ENCODE measurements at regions not wholly inside any gene's neighbourhood (a gene's known extent, or its start where the extent isn't known, plus 50 kb on each side); places are given as distances from the start of the nearest gene placed in this dataset.
A peak's percentile ranks its signal among the peaks of the same experiment; 100 is the strongest.
"Not testable (repeated sequence)": the region's sequence is repeated elsewhere in the genome, so short reads cannot be mapped to it uniquely, and the experiment has no call there.

GRCh38 chr14:95620659-95621059 lies 65.6 kb upstream of the TCL1B start (continued):
- no peak for TF ChIP-seq MNT (conservative IDR thresholded peaks at IDR 0.05)

GRCh38 chr14:95623195-95623594 lies 63.0 kb upstream of the TCL1B start:
- Histone ChIP-seq H3K79me2 (ENCODE audit: control insufficient read depth, insufficient read depth, low read length) (no peaks in the 10 kb centered on the region), H3K27ac (ENCODE audit: extremely low read depth, low read depth, low read length) (no peak overlapping the region), H3K4me2 (ENCODE audit: insufficient read depth, low read length) (no peak overlapping the region), H3K9me3 (replicated peaks; ENCODE audit: control insufficient read depth, insufficient read depth, low read depth, low read length) (0 out of 2 replicates have a peak, but pooled peaks cover 3% of the 10 kb centered on the region), H3K9ac (ENCODE audit: insufficient read depth in 1 of 2, low read depth in 2 of 2, low read length in 2 of 2) (no peak overlapping the region), H2AFZ (ENCODE audit: low read depth, low read length) (no peak overlapping the region), H3K27me3 (ENCODE audit: control insufficient read depth in 2 of 2, insufficient read depth in 2 of 2, low read length in 2 of 2) (no peaks in the 10 kb centered on the region), H3K4me3 (no peak overlapping the region), H4K20me1 (replicated peaks; ENCODE audit: control insufficient read depth, insufficient read depth, low read length) (no peaks in the 10 kb centered on the region), H3K36me3 (ENCODE audit: control insufficient read depth, insufficient read depth, low read length) (no peaks in the 10 kb centered on the region), H3K4me1 (replicated peaks in 1 of 2; ENCODE audit: control insufficient read depth in 2 of 2, insufficient read depth in 2 of 2, low read length in 2 of 2) (no peaks in the 10 kb centered on the region), H3K9me1 (ENCODE audit: control insufficient read depth, insufficient read depth, low read length) (no peaks in the 10 kb centered on the region)
- DNase-seq (ENCODE audit: extremely low read depth in 1 of 4, low spot score in 3 of 4) = no peak
- FAIRE-seq = no peak
- no TSS peak for BruUV-seq (replicated peaks)
- intact Hi-C loops (cut with micrococcal nuclease) (loop anchor here (10.0 kb wide), 1 partner anchor 252 kb away; the partner anchor contains the start of gene TUNAR), in situ Hi-C loops (cut with MboI) (no loop called here)
- CTCF ChIA-PET (ENCODE audit: low intra/inter-chr PET ratio) = interaction anchor here (0.5 kb wide), 1 partner anchor 10 kb away, joined by 4 read pairs; no protein-coding TSS in a partner anchor
- TF ChIP-seq TGIF2 (CRISPR knock-in tag; IDR thresholded peaks at IDR 0.05) (no peak), REST (IDR thresholded peaks at IDR 0.05; ENCODE audit: borderline replicate concordance) (peak; percentile 23; the same call in 1 of the 2 replicates), REST (CRISPR knock-in tag; IDR thresholded peaks at IDR 0.05; ENCODE audit: low read depth) (no peak)
- 0% methylated on average over 5 of the region's 5 CpGs for WGBS (ENCODE audit: insufficient coverage, low coverage, missing lambda C conversion rate)
- ATAC-seq = no peak
- POLR2A ChIA-PET = no interaction called here

GRCh38 chr14:95625710-95626109 lies 60.5 kb upstream of the TCL1B start:
- H3K9me3 ChIP-seq (replicated peaks; ENCODE audit: control insufficient read depth, insufficient read depth, low read depth, low read length); H3K4me3 ChIP-seq; H3K9ac ChIP-seq (ENCODE audit: insufficient read depth in 1 of 2, low read depth in 2 of 2, low read length in 2 of 2); H3K4me1 ChIP-seq (replicated peaks in 1 of 2; ENCODE audit: control insufficient read depth in 2 of 2, insufficient read depth in 2 of 2, low read length in 2 of 2); H3K36me3 ChIP-seq (ENCODE audit: control insufficient read depth, insufficient read depth, low read length); H3K27me3 ChIP-seq (ENCODE audit: control insufficient read depth in 2 of 2, insufficient read depth in 2 of 2, low read length in 2 of 2); H3K4me2 ChIP-seq (ENCODE audit: insufficient read depth, low read length); H2AFZ ChIP-seq (ENCODE audit: low read depth, low read length); H3K9me1 ChIP-seq (ENCODE audit: control insufficient read depth, insufficient read depth, low read length); H3K27ac ChIP-seq (ENCODE audit: extremely low read depth, low read depth, low read length); BruUV-seq (replicated peaks); DNase-seq (ENCODE audit: extremely low read depth in 1 of 4, low spot score in 3 of 4); ATAC-seq; in situ Hi-C loops (cut with MboI); CTCF ChIA-PET (ENCODE audit: low intra/inter-chr PET ratio); H3K79me2 ChIP-seq (ENCODE audit: control insufficient read depth, insufficient read depth, low read length); H4K20me1 ChIP-seq (replicated peaks; ENCODE audit: control insufficient read depth, insufficient read depth, low read length); FAIRE-seq: not testable (repeated sequence)
- intact Hi-C loops (cut with micrococcal nuclease) = loop anchor here (10.0 kb wide), 1 partner anchor 249 kb away; the partner anchor contains the start of gene TUNAR
- POLR2A ChIA-PET = interaction anchor here (0.6 kb wide), 1 partner anchor 229 kb away, joined by 3 read pairs; no protein-coding TSS in a partner anchor
- 0% methylated on average over 2 of the region's 2 CpGs for WGBS (ENCODE audit: insufficient coverage, low coverage, missing lambda C conversion rate)

All from K562 (cell line).